ENCODE measurements at regions not wholly inside any gene's neighbourhood (a gene's known extent, or its start where the extent isn't known, plus 50 kb on each side); places are given as distances from the start of the nearest gene placed in this dataset.

DNA sequence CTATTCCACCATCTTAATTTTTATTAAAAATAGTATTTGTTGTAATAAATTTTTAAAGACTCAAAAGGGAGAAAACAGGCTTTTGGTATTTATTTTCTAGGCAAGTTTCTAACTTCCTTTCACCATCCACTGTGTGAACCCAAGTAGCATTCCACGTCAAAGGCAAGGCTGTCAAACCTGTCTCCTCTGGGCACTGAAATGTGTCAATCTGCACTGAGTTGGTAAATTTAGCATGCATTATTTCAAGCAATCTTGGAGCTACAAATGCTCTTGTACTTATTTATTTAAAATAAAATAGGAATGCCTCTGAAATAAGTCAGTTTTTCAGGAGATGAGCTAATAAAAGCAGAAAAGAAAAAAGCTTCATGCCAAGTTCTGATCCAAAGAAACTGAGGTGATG lies 130.9 kb upstream of the CNTNAP5 start (continued):
- TF ChIP-seq, protein P1, sequence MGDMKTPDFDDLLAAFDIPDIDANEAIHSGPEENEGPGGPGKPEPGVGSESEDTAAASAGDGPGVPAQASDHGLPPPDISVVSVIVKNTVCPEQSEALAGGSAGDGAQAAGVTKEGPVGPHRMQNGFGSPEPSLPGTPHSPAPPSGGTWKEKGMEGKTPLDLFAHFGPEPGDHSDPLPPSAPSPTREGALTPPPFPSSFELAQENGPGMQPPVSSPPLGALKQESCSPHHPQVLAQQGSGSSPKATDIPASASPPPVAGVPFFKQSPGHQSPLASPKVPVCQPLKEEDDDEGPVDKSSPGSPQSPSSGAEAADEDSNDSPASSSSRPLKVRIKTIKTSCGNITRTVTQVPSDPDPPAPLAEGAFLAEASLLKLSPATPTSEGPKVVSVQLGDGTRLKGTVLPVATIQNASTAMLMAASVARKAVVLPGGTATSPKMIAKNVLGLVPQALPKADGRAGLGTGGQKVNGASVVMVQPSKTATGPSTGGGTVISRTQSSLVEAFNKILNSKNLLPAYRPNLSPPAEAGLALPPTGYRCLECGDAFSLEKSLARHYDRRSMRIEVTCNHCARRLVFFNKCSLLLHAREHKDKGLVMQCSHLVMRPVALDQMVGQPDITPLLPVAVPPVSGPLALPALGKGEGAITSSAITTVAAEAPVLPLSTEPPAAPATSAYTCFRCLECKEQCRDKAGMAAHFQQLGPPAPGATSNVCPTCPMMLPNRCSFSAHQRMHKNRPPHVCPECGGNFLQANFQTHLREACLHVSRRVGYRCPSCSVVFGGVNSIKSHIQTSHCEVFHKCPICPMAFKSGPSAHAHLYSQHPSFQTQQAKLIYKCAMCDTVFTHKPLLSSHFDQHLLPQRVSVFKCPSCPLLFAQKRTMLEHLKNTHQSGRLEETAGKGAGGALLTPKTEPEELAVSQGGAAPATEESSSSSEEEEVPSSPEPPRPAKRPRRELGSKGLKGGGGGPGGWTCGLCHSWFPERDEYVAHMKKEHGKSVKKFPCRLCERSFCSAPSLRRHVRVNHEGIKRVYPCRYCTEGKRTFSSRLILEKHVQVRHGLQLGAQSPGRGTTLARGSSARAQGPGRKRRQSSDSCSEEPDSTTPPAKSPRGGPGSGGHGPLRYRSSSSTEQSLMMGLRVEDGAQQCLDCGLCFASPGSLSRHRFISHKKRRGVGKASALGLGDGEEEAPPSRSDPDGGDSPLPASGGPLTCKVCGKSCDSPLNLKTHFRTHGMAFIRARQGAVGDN (IDR thresholded peaks at IDR 0.05), result no peak
- TF ChIP-seq KAT2A (conservative IDR thresholded peaks at IDR 0.05; ENCODE audit: control insufficient read depth, low read depth, low read length), result no peak
- no peak for TF ChIP-seq ZZZ3 (IDR thresholded peaks at IDR 0.05; ENCODE audit: control insufficient read depth, insufficient read length, low read depth)
- TF ChIP-seq, protein P2, sequence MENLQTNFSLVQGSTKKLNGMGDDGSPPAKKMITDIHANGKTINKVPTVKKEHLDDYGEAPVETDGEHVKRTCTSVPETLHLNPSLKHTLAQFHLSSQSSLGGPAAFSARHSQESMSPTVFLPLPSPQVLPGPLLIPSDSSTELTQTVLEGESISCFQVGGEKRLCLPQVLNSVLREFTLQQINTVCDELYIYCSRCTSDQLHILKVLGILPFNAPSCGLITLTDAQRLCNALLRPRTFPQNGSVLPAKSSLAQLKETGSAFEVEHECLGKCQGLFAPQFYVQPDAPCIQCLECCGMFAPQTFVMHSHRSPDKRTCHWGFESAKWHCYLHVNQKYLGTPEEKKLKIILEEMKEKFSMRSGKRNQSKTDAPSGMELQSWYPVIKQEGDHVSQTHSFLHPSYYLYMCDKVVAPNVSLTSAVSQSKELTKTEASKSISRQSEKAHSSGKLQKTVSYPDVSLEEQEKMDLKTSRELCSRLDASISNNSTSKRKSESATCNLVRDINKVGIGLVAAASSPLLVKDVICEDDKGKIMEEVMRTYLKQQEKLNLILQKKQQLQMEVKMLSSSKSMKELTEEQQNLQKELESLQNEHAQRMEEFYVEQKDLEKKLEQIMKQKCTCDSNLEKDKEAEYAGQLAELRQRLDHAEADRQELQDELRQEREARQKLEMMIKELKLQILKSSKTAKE (IDR thresholded peaks at IDR 0.05; ENCODE audit: low read depth, poor library complexity, severe bottlenecking), result no peak
- no peak for TF ChIP-seq SUZ12 (IDR thresholded peaks at IDR 0.05; ENCODE audit: unreplicated experiment)
- no peak for TF ChIP-seq NR2F1 (conservative IDR thresholded peaks at IDR 0.05)
- no peak for TF ChIP-seq NBN (IDR thresholded peaks at IDR 0.05)
- no peak for TF ChIP-seq ZNF274 (IDR thresholded peaks at IDR 0.05; ENCODE audit: insufficient read depth, insufficient read length)
